ENCODE measurements at regions not wholly inside any gene's neighbourhood (a gene's known extent, or its start where the extent isn't known, plus 50 kb on each side); places are given as distances from the start of the nearest gene placed in this dataset.

DNA sequence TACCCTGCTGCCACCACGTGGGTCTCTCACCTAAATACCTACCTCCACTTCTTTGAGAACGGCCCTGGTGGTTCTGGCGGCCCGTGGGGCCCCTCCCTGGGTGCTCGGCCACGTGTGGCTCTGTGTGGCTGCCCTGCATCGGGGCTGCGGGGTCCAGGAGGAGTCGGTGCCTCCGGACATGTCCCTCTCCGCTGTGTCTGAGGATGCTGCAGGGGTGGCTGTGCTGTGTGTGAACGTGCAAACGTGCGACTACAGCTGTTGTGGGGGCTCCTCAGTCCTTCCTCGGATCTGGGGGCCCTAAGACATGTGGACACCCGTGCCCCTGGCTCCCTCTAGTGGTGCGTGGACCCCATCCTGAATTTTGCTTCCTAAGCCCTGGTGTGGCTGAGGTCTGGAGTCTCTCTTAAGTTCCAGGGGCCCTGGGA is 691.8 kb downstream of the QKI start (continued):
- TF ChIP-seq, protein P1, sequence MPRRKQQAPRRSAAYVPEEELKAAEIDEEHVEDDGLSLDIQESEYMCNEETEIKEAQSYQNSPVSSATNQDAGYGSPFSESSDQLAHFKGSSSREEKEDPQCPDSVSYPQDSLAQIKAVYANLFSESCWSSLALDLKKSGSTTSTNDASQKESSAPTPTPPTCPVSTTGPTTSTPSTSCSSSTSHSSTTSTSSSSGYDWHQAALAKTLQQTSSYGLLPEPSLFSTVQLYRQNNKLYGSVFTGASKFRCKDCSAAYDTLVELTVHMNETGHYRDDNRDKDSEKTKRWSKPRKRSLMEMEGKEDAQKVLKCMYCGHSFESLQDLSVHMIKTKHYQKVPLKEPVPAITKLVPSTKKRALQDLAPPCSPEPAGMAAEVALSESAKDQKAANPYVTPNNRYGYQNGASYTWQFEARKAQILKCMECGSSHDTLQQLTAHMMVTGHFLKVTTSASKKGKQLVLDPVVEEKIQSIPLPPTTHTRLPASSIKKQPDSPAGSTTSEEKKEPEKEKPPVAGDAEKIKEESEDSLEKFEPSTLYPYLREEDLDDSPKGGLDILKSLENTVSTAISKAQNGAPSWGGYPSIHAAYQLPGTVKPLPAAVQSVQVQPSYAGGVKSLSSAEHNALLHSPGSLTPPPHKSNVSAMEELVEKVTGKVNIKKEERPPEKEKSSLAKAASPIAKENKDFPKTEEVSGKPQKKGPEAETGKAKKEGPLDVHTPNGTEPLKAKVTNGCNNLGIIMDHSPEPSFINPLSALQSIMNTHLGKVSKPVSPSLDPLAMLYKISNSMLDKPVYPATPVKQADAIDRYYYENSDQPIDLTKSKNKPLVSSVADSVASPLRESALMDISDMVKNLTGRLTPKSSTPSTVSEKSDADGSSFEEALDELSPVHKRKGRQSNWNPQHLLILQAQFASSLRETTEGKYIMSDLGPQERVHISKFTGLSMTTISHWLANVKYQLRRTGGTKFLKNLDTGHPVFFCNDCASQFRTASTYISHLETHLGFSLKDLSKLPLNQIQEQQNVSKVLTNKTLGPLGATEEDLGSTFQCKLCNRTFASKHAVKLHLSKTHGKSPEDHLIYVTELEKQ (CRISPR knock-in tag; IDR thresholded peaks at IDR 0.05) = 0 out of 2 replicates have a peak, but pooled peaks have one; percentile 1
- TF ChIP-seq, protein P2, sequence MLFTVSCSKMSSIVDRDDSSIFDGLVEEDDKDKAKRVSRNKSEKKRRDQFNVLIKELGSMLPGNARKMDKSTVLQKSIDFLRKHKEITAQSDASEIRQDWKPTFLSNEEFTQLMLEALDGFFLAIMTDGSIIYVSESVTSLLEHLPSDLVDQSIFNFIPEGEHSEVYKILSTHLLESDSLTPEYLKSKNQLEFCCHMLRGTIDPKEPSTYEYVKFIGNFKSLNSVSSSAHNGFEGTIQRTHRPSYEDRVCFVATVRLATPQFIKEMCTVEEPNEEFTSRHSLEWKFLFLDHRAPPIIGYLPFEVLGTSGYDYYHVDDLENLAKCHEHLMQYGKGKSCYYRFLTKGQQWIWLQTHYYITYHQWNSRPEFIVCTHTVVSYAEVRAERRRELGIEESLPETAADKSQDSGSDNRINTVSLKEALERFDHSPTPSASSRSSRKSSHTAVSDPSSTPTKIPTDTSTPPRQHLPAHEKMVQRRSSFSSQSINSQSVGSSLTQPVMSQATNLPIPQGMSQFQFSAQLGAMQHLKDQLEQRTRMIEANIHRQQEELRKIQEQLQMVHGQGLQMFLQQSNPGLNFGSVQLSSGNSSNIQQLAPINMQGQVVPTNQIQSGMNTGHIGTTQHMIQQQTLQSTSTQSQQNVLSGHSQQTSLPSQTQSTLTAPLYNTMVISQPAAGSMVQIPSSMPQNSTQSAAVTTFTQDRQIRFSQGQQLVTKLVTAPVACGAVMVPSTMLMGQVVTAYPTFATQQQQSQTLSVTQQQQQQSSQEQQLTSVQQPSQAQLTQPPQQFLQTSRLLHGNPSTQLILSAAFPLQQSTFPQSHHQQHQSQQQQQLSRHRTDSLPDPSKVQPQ (CRISPR knock-in tag; IDR thresholded peaks at IDR 0.05; ENCODE audit: borderline replicate concordance) = no peak
- TF ChIP-seq, protein P3, sequence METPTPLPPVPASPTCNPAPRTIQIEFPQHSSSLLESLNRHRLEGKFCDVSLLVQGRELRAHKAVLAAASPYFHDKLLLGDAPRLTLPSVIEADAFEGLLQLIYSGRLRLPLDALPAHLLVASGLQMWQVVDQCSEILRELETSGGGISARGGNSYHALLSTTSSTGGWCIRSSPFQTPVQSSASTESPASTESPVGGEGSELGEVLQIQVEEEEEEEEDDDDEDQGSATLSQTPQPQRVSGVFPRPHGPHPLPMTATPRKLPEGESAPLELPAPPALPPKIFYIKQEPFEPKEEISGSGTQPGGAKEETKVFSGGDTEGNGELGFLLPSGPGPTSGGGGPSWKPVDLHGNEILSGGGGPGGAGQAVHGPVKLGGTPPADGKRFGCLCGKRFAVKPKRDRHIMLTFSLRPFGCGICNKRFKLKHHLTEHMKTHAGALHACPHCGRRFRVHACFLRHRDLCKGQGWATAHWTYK (CRISPR knock-in tag; IDR thresholded peaks at IDR 0.05) = peak; percentile 97
- TF ChIP-seq CHD1 (IDR thresholded peaks at IDR 0.05; ENCODE audit: low read length) (no peak), ZNF561 (CRISPR knock-in tag; conservative IDR thresholded peaks at IDR 0.05) (no peak)
- TF ChIP-seq, protein P4, sequence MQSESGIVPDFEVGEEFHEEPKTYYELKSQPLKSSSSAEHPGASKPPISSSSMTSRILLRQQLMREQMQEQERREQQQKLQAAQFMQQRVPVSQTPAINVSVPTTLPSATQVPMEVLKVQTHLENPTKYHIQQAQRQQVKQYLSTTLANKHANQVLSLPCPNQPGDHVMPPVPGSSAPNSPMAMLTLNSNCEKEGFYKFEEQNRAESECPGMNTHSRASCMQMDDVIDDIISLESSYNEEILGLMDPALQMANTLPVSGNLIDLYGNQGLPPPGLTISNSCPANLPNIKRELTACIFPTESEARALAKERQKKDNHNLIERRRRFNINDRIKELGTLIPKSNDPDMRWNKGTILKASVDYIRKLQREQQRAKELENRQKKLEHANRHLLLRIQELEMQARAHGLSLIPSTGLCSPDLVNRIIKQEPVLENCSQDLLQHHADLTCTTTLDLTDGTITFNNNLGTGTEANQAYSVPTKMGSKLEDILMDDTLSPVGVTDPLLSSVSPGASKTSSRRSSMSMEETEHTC (IDR thresholded peaks at IDR 0.05) = no peak
- TF ChIP-seq, protein P5, sequence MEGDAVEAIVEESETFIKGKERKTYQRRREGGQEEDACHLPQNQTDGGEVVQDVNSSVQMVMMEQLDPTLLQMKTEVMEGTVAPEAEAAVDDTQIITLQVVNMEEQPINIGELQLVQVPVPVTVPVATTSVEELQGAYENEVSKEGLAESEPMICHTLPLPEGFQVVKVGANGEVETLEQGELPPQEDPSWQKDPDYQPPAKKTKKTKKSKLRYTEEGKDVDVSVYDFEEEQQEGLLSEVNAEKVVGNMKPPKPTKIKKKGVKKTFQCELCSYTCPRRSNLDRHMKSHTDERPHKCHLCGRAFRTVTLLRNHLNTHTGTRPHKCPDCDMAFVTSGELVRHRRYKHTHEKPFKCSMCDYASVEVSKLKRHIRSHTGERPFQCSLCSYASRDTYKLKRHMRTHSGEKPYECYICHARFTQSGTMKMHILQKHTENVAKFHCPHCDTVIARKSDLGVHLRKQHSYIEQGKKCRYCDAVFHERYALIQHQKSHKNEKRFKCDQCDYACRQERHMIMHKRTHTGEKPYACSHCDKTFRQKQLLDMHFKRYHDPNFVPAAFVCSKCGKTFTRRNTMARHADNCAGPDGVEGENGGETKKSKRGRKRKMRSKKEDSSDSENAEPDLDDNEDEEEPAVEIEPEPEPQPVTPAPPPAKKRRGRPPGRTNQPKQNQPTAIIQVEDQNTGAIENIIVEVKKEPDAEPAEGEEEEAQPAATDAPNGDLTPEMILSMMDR (IDR thresholded peaks at IDR 0.05 in 2 of 3, conservative IDR thresholded peaks at IDR 0.05 in 1 of 3; ENCODE audit: insufficient read depth in 2 of 3, low read depth in 1 of 3, low read length in 3 of 3) = peak; percentile 61 to 82 (median 68)
- TF ChIP-seq, protein P6, sequence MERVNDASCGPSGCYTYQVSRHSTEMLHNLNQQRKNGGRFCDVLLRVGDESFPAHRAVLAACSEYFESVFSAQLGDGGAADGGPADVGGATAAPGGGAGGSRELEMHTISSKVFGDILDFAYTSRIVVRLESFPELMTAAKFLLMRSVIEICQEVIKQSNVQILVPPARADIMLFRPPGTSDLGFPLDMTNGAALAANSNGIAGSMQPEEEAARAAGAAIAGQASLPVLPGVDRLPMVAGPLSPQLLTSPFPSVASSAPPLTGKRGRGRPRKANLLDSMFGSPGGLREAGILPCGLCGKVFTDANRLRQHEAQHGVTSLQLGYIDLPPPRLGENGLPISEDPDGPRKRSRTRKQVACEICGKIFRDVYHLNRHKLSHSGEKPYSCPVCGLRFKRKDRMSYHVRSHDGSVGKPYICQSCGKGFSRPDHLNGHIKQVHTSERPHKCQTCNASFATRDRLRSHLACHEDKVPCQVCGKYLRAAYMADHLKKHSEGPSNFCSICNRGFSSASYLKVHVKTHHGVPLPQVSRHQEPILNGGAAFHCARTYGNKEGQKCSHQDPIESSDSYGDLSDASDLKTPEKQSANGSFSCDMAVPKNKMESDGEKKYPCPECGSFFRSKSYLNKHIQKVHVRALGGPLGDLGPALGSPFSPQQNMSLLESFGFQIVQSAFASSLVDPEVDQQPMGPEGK (CRISPR knock-in tag; IDR thresholded peaks at IDR 0.05; ENCODE audit: borderline replicate concordance) = 0 out of 2 replicates have a peak, but pooled peaks have one; percentile 76
- TF ChIP-seq, protein P7, sequence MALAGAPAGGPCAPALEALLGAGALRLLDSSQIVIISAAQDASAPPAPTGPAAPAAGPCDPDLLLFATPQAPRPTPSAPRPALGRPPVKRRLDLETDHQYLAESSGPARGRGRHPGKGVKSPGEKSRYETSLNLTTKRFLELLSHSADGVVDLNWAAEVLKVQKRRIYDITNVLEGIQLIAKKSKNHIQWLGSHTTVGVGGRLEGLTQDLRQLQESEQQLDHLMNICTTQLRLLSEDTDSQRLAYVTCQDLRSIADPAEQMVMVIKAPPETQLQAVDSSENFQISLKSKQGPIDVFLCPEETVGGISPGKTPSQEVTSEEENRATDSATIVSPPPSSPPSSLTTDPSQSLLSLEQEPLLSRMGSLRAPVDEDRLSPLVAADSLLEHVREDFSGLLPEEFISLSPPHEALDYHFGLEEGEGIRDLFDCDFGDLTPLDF (CRISPR knock-in tag; IDR thresholded peaks at IDR 0.05) = 0 out of 2 replicates have a peak, but pooled peaks have one; percentile 45

All from K562 (cell line).